ENCODE measurements at regions not wholly inside any gene's neighbourhood (a gene's known extent, or its start where the extent isn't known, plus 50 kb on each side); places are given as distances from the start of the nearest gene placed in this dataset.
A peak's percentile ranks its signal among the peaks of the same experiment; 100 is the strongest.

- no peaks in the 10 kb centered on the region for H3K27me3 Mint-ChIP-seq (ENCODE audit: low read depth, unreplicated experiment)
- H3K4me2 ChIP-seq (ENCODE audit: low read length): no peak overlapping the region
- no peak overlapping the region for H3K4me3 ChIP-seq (ENCODE audit: insufficient read depth, low read depth, low read length)
- no peak overlapping the region for H3K27ac Mint-ChIP-seq (ENCODE audit: unreplicated experiment)
- no peaks in the 10 kb centered on the region for H3K79me2 ChIP-seq (ENCODE audit: insufficient read depth, low read length)
- no peak overlapping the region for H2AFZ ChIP-seq (ENCODE audit: low read depth, low read length)
- H4K20me1 ChIP-seq (ENCODE audit: insufficient read depth, low read length): no peaks in the 10 kb centered on the region
- no peak for DNase-seq (ENCODE audit: low read depth)
- no peaks in the 10 kb centered on the region for H3K36me3 Mint-ChIP-seq (ENCODE audit: low read depth, unreplicated experiment)
- peak; percentile 60 for FAIRE-seq
- H3K4me1 Mint-ChIP-seq (ENCODE audit: low read depth, unreplicated experiment): no peaks in the 10 kb centered on the region
- H3K36me3 ChIP-seq (ENCODE audit: insufficient read depth, low read length): no peaks in the 10 kb centered on the region
- no peaks in the 10 kb centered on the region for H3K27me3 ChIP-seq (ENCODE audit: insufficient read depth, low read length)
- no peak overlapping the region for H3K27ac ChIP-seq (ENCODE audit: low read depth, low read length)
- no peak overlapping the region for H3K9ac ChIP-seq (ENCODE audit: low read length)
- no peak overlapping the region for H3K4me3 Mint-ChIP-seq (ENCODE audit: unreplicated experiment)
- no peaks in the 10 kb centered on the region for H3K4me1 ChIP-seq (ENCODE audit: insufficient read depth, low read length)
- H3K9me3 Mint-ChIP-seq (ENCODE audit: unreplicated experiment): no peaks in the 10 kb centered on the region
- no peaks in the 10 kb centered on the region for H3K9me3 ChIP-seq (ENCODE audit: insufficient read depth, low read depth, low read length)
- no peak for TF ChIP-seq CTCF (IDR thresholded peaks at IDR 0.05; ENCODE audit: insufficient read depth, low read depth, low read length)
Measured at GRCh38 chrX:117522725-117523700, 593.6 kb downstream of the KLHL13 start.

- peak; percentile 52 for FAIRE-seq
- Mint-ChIP-seq H3K9me3 (ENCODE audit: unreplicated experiment) (no peaks in the 10 kb centered on the region), H3K4me1 (ENCODE audit: low read depth, unreplicated experiment) (no peaks in the 10 kb centered on the region), H3K4me3 (ENCODE audit: unreplicated experiment) (no peak overlapping the region), H3K27me3 (ENCODE audit: low read depth, unreplicated experiment) (no peaks in the 10 kb centered on the region), H3K36me3 (ENCODE audit: low read depth, unreplicated experiment) (no peaks in the 10 kb centered on the region), H3K27ac (ENCODE audit: unreplicated experiment) (no peak overlapping the region)
- DNase-seq (ENCODE audit: low read depth): no peak
- H3K27me3 ChIP-seq (ENCODE audit: insufficient read depth, low read length): no peaks in the 10 kb centered on the region
- TF ChIP-seq CTCF (IDR thresholded peaks at IDR 0.05; ENCODE audit: insufficient read depth, low read depth, low read length) (no peak), EZH2 (IDR thresholded peaks at IDR 0.05; ENCODE audit: insufficient read depth, low read length) (no peak)
- no peaks in the 10 kb centered on the region for H3K36me3 ChIP-seq (ENCODE audit: insufficient read depth, low read length)
- H3K9me3 ChIP-seq (ENCODE audit: insufficient read depth, low read depth, low read length): no peaks in the 10 kb centered on the region
- H2AFZ ChIP-seq (ENCODE audit: low read depth, low read length): no peak overlapping the region
- no peaks in the 10 kb centered on the region for H3K79me2 ChIP-seq (ENCODE audit: insufficient read depth, low read length)
- no peaks in the 10 kb centered on the region for H3K4me1 ChIP-seq (ENCODE audit: insufficient read depth, low read length)
- H3K27ac ChIP-seq (ENCODE audit: low read depth, low read length): no peak overlapping the region
- no peaks in the 10 kb centered on the region for H4K20me1 ChIP-seq (ENCODE audit: insufficient read depth, low read length)
- H3K4me3 ChIP-seq (ENCODE audit: insufficient read depth, low read depth, low read length): no peak overlapping the region
- H3K4me2 ChIP-seq (ENCODE audit: low read length): no peak overlapping the region
- H3K9ac ChIP-seq (ENCODE audit: low read length): no peak overlapping the region
Measured at GRCh38 chrX:117517994-117518393, 598.6 kb downstream of the KLHL13 start.

GRCh38 chrX:117511379-117511778 lies 605.2 kb downstream of the KLHL13 start:
- no peak overlapping the region for H3K4me2 ChIP-seq (ENCODE audit: low read length)
- no peak overlapping the region for H3K4me3 ChIP-seq (ENCODE audit: insufficient read depth, low read depth, low read length)
- H3K36me3 Mint-ChIP-seq (ENCODE audit: low read depth, unreplicated experiment): no peaks in the 10 kb centered on the region
- H3K27me3 ChIP-seq (ENCODE audit: insufficient read depth, low read length): no peaks in the 10 kb centered on the region
- TF ChIP-seq CTCF (IDR thresholded peaks at IDR 0.05; ENCODE audit: insufficient read depth, low read depth, low read length): no peak
- TF ChIP-seq EZH2 (IDR thresholded peaks at IDR 0.05; ENCODE audit: insufficient read depth, low read length): no peak
- H3K27ac Mint-ChIP-seq (ENCODE audit: unreplicated experiment): no peak overlapping the region
- no peaks in the 10 kb centered on the region for H3K9me3 Mint-ChIP-seq (ENCODE audit: unreplicated experiment)
- no peaks in the 10 kb centered on the region for H3K36me3 ChIP-seq (ENCODE audit: insufficient read depth, low read length)
- H3K9ac ChIP-seq (ENCODE audit: low read length): no peak overlapping the region
- no peak overlapping the region for H3K27ac ChIP-seq (ENCODE audit: low read depth, low read length)
- FAIRE-seq: peak; percentile 9
- no peaks in the 10 kb centered on the region for H3K9me3 ChIP-seq (ENCODE audit: insufficient read depth, low read depth, low read length)
- DNase-seq (ENCODE audit: low read depth): no peak
- no peaks in the 10 kb centered on the region for H3K79me2 ChIP-seq (ENCODE audit: insufficient read depth, low read length)
- no peaks in the 10 kb centered on the region for H3K4me1 ChIP-seq (ENCODE audit: insufficient read depth, low read length)
- no peak overlapping the region for H3K4me3 Mint-ChIP-seq (ENCODE audit: unreplicated experiment)
- no peaks in the 10 kb centered on the region for H3K4me1 Mint-ChIP-seq (ENCODE audit: low read depth, unreplicated experiment)
- H3K27me3 Mint-ChIP-seq (ENCODE audit: low read depth, unreplicated experiment): no peaks in the 10 kb centered on the region
- H2AFZ ChIP-seq (ENCODE audit: low read depth, low read length): no peak overlapping the region
- no peaks in the 10 kb centered on the region for H4K20me1 ChIP-seq (ENCODE audit: insufficient read depth, low read length)
